Caco-2 (cell line): ENCODE measurements at regions not wholly inside any gene's neighbourhood (a gene's known extent, or its start where the extent isn't known, plus 50 kb on each side); places are given as distances from the start of the nearest gene placed in this dataset.

Source experiments
- BruUV-seq: library from RNA; stranded (reverse); fragments of 400-500 nt; replicated peaks from 2 replicates; lab custom pipeline; 2021; lab: Mats Ljungman, UMichigan
- CTCF ChIA-PET: fragments of 300-600 bp; sonication (Branson Sonifier 250); formaldehyde crosslinking; loops from one replicate; lab custom pipeline; 2022; ENCODE audit warnings: antibody characterized with exemption; lab: Charles Lee
- POLR2A ChIA-PET: fragments of 300-600 bp; sonication (Branson Sonifier 250); formaldehyde crosslinking; loops from one replicate; lab custom pipeline; 2022; ENCODE audit warnings: antibody characterized with exemption; lab: Charles Lee
- DNase-seq, 2 experiments: peaks; one replicate each; pipeline versions ENCODE4 v3.0.0 to v3.0.0-alpha.2; 2020 to 2022
- H3K27me3 ChIP-seq: replicated peaks from 2 replicates; pipeline ENCODE4 v1.6.0; 2011; ENCODE audit warnings: low read length; ENCODE audit not compliant: control insufficient read depth, insufficient read depth
- H3K36me3 ChIP-seq: 2 replicates; pipeline ENCODE4 v1.5.1; 2011; ENCODE audit warnings: low read length; ENCODE audit not compliant: control insufficient read depth, insufficient read depth
- H3K4me1 ChIP-seq: fragments of 250-450 bp; sonication (Bioruptor Pico); 2 replicates; pipeline ENCODE4 v1.5.1; 2020; ENCODE audit warnings: mild to moderate bottlenecking
- H3K4me3 ChIP-seq: 2 replicates; pipeline ENCODE4 v1.5.1; 2011; ENCODE audit warnings: low read depth, mild to moderate bottlenecking, control low read depth, low read length
- H3K9me3 ChIP-seq: fragments of 250-450 bp; sonication (Bioruptor Pico); 2 replicates; pipeline ENCODE4 v1.5.1; 2020; ENCODE audit warnings: mild to moderate bottlenecking, moderate library complexity
- H3K27ac Mint-ChIP-seq: one replicate; pipeline ENCODE4 v1.8.0; 2022; ENCODE audit warnings: mixed read lengths; ENCODE audit not compliant: unreplicated experiment
- H3K27me3 Mint-ChIP-seq: one replicate; pipeline ENCODE4 v1.8.0; 2022; ENCODE audit warnings: mixed read lengths; ENCODE audit not compliant: insufficient read depth, unreplicated experiment
- H3K36me3 Mint-ChIP-seq: one replicate; pipeline ENCODE4 v1.8.0; 2022; ENCODE audit warnings: mild to moderate bottlenecking, mixed read lengths; ENCODE audit not compliant: insufficient read depth, unreplicated experiment
- H3K4me1 Mint-ChIP-seq: one replicate; pipeline ENCODE4 v1.8.0; 2022; ENCODE audit warnings: low read depth, mixed read lengths; ENCODE audit not compliant: unreplicated experiment
- H3K4me3 Mint-ChIP-seq: one replicate; pipeline ENCODE4 v1.8.0; 2022; ENCODE audit warnings: mild to moderate bottlenecking, moderate library complexity, mixed read lengths; ENCODE audit not compliant: unreplicated experiment
- H3K9me3 Mint-ChIP-seq: one replicate; pipeline ENCODE4 v1.8.0; 2022; ENCODE audit warnings: mixed read lengths; ENCODE audit not compliant: unreplicated experiment
- CTCF ChIP-seq, 2 experiments: fragments of 200-600 bp in 1 of 2; IDR thresholded peaks; 1 replicate in 1 of 2; 2 replicates in 1 of 2; pipeline versions ENCODE4 v1.5.1 to v1.8.0; 2011 to 2022; ENCODE audit warnings: antibody characterized with exemption in 1 of 2, control low read depth in 1 of 2, inconsistent platforms in 1 of 2, low read depth in 1 of 2, low read length in 1 of 2, mild to moderate bottlenecking in 1 of 2, moderate library complexity in 1 of 2; ENCODE audit not compliant: insufficient read depth in 1 of 2, severe bottlenecking in 1 of 2, unreplicated experiment in 1 of 2
- intact Hi-C: fragments of 100-400 bp; cut with micrococcal nuclease; formaldehyde crosslinking; loops from one replicate; pipeline ENCODE4 v1.10.0; 2022; ENCODE audit not compliant: unreplicated experiment

- CTCF ChIA-PET: no interaction called here
- Mint-ChIP-seq H3K27ac (no peak overlapping the region), H3K4me1 (no peaks in the 10 kb centered on the region), H3K4me3 (no peak overlapping the region), H3K27me3 (peaks cover 3% of the 10 kb centered on the region), H3K9me3 (no peaks in the 10 kb centered on the region), H3K36me3 (no peaks in the 10 kb centered on the region)
- no TSS peak for BruUV-seq
- Histone ChIP-seq H3K27me3 (no peaks in the 10 kb centered on the region), H3K9me3 (no peaks in the 10 kb centered on the region), H3K4me3 (no peak overlapping the region), H3K4me1 (no peaks in the 10 kb centered on the region), H3K36me3 (no peaks in the 10 kb centered on the region)
- no peak for DNase-seq
- TF ChIP-seq CTCF (IDR thresholded peaks at IDR 0.05; ENCODE audit: insufficient read depth in 1 of 2, low read depth in 1 of 2, low read length in 1 of 2, severe bottlenecking in 1 of 2, unreplicated experiment in 1 of 2): no peak
- intact Hi-C loops: no loop called here
- POLR2A ChIA-PET: no interaction called here
Observed at GRCh38 chr12:86600664-86601231, 344.6 kb upstream of the MGAT4C start.

GRCh38 chr12:86597431-86597830 lies 341.2 kb upstream of the MGAT4C start:
- CTCF ChIA-PET: no interaction called here
- BruUV-seq: no TSS peak
- POLR2A ChIA-PET: no interaction called here

GRCh38 chr12:86590296-86590695 lies 334.1 kb upstream of the MGAT4C start:
- Histone ChIP-seq H3K4me3 (no peak overlapping the region), H3K4me1 (no peaks in the 10 kb centered on the region), H3K36me3 (no peaks in the 10 kb centered on the region), H3K27me3 (no peaks in the 10 kb centered on the region), H3K9me3 (no peaks in the 10 kb centered on the region)
- CTCF ChIA-PET: no interaction called here
- H3K9me3 Mint-ChIP-seq: no peaks in the 10 kb centered on the region
- intact Hi-C loops: no loop called here
- DNase-seq: no peak
- no peaks in the 10 kb centered on the region for H3K27me3 Mint-ChIP-seq
- BruUV-seq: no TSS peak
- no peak for TF ChIP-seq CTCF (IDR thresholded peaks at IDR 0.05; ENCODE audit: insufficient read depth in 1 of 2, low read depth in 1 of 2, low read length in 1 of 2, severe bottlenecking in 1 of 2, unreplicated experiment in 1 of 2)
- POLR2A ChIA-PET: no interaction called here
- H3K27ac Mint-ChIP-seq: no peak overlapping the region
- no peaks in the 10 kb centered on the region for H3K36me3 Mint-ChIP-seq
- H3K4me1 Mint-ChIP-seq: no peaks in the 10 kb centered on the region
- H3K4me3 Mint-ChIP-seq: no peak overlapping the region

More at GRCh38 chr12:86597431-86597830, 341.2 kb upstream of the MGAT4C start:
- intact Hi-C loops: no loop called here
- H3K4me3 ChIP-seq: no peak overlapping the region
- H3K4me3 Mint-ChIP-seq: no peak overlapping the region
- TF ChIP-seq CTCF (IDR thresholded peaks at IDR 0.05; ENCODE audit: insufficient read depth in 1 of 2, low read depth in 1 of 2, low read length in 1 of 2, severe bottlenecking in 1 of 2, unreplicated experiment in 1 of 2): no peak
- no peaks in the 10 kb centered on the region for H3K36me3 Mint-ChIP-seq
- no peaks in the 10 kb centered on the region for H3K36me3 ChIP-seq
- no peak overlapping the region for H3K27ac Mint-ChIP-seq
- no peaks in the 10 kb centered on the region for H3K9me3 ChIP-seq
- H3K4me1 ChIP-seq: no peaks in the 10 kb centered on the region
- no peaks in the 10 kb centered on the region for H3K9me3 Mint-ChIP-seq
- DNase-seq: no peak
- no peaks in the 10 kb centered on the region for H3K4me1 Mint-ChIP-seq
- H3K27me3 Mint-ChIP-seq: peaks cover 3% of the 10 kb centered on the region
- no peaks in the 10 kb centered on the region for H3K27me3 ChIP-seq
